HG03520 (cell line): ENCODE measurements at regions not wholly inside any gene's neighbourhood (a gene's known extent, or its start where the extent isn't known, plus 50 kb on each side); places are given as distances from the start of the nearest gene placed in this dataset.
"Not testable (repeated sequence)": the region's sequence is repeated elsewhere in the genome, so short reads cannot be mapped to it uniquely, and the experiment has no call there.

Experiments used
- ATAC-seq: cut with Tn5 transposase; IDR thresholded peaks from one replicate; pipeline ENCODE4 v1.9.1; 2021; ENCODE audit warnings: mild to moderate bottlenecking, moderate library complexity; ENCODE audit not compliant: unreplicated experiment

DNA sequence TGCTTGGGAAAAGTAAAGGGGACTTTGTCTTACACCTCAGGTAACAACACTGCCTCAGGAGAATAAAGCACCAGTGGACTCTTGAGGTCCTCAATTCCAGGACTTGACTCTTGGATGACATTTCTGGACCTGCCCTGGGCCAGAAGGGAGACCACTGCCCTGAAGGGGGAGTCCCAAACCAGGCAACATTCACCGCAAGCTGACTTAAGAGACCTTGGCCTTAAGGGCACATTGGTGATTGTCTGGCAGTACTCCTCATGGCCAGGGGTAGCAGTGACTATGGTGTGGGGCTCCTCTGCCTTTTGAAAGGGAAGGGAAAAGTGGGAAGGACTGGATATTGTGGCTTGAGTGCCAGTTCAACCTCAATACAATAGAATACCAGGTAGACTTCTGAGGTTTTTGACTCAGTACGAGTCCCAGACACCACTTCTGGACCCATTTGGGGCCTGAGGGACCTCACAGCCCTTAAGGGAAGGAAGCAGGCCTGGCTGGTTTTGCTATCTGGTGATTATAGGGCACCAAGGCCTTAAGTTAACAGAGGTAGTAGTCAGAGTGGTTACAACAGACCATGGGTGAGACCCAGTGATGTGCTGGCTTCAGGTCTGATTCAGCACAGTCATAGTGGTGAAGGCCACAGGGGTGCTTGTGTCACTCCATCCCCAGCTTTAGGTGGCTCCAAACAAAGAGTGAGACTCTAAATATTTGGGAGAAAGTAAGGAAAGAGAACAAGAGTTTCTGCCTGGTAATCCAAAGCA, 121.2 kb upstream of the TET2 start:
- ATAC-seq, result no peak

DNA sequence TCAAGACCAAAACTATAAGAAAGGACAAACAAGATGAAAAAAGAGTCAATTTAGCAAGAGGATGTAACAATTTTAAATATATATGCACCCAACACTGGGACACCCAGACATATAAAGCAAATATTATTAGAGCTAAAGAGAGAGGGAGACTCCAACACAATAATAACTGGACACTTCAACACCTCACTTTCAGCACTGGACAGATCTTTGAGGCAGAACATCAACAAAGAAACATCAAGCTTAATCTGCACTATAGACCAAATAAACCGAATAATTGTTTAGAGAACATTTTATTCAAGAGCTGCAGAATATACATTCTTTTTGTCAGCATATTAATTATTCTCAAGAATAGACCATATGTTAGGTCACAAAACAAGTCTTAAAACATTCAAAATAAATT, 109.7 kb upstream of the TET2 start:
- ATAC-seq, result no peak

DNA sequence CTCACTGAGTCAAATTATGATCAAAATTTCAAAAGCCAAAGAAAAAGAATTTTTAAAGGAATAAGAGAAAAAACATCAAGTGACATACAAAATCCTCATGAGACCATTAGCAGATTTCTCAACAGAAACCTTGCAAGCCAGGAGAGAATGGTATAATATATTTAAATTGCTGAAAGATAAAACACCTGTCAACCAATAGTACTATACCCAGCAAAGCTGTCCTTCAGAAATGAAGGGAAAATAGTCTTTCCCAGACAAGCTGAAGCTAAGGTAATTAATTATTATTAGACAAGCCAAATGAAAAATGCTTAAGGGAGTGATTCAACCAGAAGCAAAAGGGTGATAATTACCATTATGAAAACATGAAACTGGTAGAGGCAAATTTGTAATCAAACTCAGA, 104.2 kb upstream of the TET2 start:
- ATAC-seq, result no peak

DNA sequence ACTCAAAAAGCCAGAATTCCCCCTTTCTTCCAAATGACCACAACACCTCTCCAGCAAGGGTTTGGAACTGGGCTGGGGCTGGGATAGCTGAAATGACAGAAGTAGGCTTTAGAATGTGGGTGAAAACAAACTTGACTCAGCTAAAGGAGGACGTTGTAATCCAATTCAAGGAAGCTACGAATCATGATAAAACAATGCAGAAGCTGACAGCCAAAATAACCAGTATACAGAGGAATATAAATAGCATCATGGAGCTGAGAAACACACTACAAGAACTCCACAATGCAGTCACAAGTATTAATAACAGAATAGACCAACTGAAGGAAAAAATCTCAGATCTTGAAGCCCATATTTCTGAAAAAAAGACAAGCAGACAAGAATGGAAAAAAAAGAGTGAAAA, 95.8 kb upstream of the TET2 start:
- ATAC-seq, result no peak

DNA sequence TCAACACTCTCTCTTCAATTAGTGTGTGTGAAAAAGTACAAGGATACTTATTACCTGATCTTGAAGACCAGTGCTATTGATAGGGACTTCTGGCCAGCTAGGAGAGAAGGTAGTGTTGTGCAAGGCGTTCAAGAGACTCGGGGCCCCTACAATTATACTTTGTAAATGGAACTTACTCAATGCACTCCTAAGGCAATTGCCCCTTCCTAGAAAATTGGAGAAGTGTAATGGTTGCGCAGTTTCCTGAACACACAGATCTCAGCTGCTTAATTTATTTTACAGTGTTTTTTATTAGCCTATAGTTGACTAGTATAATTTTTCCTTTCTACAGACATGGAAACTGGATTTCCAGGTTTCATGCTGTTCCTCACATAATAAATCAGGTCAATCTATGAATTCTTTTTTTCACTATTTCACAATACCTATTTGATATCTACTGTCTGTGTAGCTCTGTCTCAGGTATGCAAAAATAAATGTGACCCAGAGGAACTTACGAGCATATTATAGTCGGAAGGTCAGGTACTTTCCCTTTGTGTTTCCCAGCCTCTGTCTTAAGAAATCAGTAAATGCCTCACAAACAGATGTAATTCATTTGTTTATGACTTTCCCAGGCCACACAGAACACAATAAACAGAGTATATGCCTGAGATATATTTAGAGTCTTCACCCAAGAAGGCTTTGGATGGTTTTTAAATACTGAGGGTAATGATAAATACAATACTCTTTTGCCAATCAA, 89.1 kb upstream of the TET2 start:
- no peak for ATAC-seq

DNA sequence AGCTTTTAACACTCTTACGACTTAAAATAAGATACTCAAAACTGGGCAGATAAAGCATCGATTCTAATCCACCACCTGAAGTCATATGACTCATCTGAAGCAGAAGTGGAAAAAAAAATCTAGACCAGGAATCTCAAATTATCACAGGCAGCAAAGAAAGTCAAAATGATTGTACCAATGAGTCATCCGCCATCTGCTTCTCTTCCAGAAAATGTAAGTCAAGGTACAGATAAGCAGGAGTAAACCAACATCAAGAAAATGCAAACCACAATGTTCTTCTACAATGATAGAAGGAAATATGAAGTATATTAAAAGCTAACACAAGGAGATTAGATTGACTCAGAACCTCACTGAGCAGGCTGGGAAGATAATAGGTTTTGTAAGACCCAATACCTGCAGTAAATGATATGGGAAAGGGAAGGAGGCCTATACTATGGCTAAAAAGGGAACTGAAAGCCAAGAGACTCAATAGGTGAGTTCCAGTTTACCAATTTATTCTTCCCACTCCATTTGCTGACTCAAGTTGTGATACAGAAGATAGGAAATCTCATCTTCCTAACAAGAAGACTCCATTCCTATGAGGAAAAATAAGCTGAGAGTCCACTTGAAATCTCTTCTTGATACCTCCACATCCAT, 88.4 kb upstream of the TET2 start:
- ATAC-seq, result no peak

DNA sequence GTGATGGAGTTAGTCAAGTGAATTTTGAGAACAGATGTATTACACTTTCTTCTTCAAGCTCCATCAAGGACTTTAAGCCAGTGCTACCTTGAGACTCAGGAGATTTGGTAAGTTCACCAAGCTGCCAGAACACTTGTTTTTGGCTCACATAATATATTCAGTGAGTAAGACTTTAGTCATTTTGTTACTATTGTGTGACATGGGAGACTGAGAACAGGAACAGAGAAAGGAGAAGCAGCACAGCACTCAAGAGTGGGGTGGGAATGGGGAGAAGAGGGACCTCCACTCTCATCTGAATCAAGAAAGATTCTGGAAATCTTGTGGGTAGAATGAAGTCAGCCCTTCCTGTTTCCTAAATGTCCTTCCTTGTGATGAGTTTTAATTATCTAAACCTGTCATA, 87.3 kb upstream of the TET2 start:
- peak; percentile 19 for ATAC-seq

DNA sequence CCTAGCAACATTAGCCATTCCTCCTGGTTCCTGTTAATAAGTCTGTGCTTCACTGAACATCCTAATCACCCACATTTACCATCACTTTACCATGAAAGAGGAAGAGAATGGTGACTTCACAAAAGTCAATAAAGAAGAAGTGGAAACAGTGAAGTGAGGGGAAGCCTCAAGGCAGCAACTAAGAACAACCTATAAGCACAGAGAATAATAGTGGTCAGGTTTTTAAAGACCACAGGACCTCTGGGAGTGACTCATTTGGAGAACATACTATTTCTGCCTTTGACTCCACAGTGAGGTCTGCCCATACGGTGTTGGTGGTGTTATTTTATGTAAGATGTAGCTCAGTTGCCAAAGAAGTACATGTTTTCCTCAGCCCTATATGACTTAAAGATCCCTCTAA, 86.0 kb upstream of the TET2 start:
- peak; percentile 93 for ATAC-seq

DNA sequence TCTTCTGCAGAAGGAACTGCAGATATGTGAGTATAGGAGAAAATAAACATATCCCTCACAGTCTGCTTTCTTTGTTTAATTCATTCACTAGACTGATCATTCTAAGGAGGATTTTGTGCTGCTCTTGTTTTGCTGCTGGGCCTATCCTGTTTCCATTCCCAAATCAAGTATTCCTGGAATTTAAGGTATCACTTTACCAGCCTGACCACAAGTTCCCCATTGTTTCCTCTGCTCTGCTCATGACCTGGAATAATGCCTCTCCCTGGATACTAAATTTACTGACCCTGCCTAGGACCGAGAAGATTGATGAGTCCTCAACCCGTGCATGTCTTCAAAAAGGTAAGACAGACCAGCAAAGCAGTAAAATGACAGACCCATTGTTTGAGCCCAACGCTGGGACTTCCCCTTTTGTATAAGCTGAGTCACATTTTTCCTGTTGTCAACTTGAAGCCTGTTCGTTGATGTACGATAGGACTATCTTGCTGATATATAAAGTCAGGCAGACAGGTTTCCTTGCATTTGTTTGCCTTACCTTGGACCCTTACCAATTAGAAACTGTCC, 85.5 kb upstream of the TET2 start:
- peak; percentile 2 for ATAC-seq

DNA sequence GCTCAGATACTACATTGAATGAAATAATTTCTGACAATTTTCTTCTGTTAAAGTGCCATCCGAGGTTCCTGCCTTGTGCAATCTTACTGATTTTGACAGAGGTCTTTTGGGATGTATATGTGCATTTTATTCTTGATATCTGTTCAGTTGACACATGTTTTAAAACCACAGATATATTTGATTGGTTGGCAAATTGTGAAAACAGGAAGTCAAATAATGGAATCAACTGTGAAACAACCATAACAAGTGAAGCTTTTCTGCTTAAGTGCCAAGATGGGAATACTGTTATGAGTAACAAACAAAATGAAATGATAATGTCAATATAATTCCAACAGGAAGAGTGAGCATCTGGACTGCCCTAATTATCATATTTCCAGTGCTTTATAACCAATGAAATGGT, 84.9 kb upstream of the TET2 start:
- no peak for ATAC-seq

DNA sequence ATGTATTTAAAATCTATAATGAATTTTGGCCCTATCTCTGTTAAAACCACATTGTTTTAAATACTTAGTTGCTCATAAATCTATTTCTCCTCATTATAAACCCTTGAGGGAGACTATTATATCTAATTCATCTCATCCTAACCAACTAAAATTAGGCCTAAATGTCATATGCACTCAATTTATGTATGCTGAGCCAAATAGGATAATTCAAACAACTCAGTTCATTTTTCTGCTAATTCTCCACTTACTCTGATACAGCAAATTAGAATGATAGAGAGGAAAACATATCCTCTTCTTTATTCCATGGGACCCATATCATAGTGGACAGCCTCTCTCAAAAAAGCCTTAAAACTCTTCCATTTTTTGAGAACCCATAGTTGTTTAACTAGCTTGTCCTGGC, 80.3 kb upstream of the TET2 start:
- ATAC-seq, result no peak

DNA sequence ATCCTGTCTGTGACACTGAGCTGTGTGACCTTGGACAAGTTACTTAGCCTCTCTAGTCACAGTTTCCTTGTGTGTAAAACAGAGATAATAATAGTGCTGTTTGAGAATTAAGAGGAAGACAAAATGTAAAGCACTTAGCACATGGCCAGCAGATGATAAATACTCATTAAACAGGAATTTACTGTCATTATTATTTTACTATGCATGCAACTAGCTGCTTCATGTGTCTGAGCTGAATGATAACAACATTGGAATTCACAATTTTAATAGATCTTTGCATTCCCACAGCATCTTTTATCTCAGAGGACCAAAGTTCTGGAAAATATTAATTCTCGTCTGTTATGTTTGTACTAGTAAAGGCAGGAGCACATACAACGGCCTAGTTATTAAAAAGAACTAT, 79.2 kb upstream of the TET2 start:
- ATAC-seq, result no peak

DNA sequence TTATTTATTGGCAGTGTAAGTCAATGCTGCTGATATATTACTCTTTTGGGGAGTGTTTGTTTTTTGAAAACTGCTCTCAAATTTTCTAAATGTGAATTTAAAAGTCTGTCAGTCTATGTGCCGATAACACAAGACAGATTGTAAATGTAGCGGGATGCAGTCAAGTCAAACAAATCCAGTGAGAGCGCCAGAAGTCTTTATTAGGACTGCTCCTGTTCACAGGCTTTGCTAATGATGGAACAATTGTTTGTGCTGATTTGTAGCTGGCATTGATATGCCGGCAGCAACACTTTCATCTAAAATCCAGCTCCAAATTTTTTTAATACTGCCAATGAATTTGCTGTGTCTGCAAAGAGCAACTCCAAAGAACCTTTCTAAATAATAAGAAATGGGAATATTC, 78.7 kb upstream of the TET2 start:
- ATAC-seq, result no peak

DNA sequence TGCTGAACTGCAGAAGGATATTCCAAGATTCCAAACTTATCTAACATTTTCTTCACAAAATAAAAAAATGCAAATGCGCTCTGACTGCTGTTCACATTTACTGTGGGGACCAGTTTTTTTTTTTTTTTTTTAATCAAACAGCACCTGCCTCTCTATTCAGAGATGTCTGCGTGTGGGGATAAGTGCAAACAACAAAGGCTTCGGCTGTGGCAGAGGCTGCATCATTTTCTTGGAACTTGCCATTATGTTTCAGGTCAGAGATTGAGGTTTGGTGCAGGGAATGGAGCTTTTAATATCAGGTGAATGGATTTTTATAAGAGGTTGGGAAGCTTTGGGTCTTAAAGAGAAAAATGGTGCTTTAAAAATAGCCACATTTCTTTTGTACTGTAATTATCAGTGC, 78.2 kb upstream of the TET2 start:
- no peak for ATAC-seq

DNA sequence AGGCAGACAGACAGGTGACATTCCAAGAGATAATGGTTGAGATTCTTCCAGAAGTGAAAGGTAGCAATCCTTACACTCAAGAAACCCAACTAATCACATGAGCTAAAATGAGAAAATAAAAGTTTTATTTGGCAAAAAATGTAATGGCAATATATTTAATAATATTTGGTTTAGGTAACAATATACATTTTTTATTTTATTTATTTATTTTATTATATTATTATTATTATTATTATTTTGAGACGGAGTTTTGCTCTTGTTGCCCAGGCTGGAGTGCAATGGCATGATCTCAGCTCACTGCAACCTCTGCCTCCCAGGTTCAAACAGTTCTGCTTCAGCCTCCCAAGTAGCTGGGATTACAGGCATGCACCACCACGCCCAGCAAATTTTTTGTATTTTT, 74.6 kb upstream of the TET2 start:
- not testable (repeated sequence) for ATAC-seq

DNA sequence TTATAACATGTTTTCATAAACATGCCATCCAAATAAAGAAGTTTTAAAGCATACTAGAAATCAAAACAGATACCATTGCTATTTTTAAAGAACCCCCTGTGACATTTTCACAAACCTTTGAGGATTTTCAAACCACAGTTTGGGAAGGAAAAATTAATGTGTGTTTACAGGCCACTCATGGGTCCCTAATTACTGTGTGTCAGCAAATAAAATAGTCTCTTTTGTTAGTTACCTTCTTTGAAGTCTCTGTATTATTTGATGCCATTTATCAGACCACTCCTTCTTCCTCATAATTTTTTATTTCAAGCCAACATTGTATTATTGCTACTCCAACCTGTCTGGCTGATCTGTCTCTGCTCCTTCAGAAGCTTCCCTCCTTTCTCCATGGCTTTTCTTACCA, 72.6 kb upstream of the TET2 start:
- ATAC-seq, result no peak

DNA sequence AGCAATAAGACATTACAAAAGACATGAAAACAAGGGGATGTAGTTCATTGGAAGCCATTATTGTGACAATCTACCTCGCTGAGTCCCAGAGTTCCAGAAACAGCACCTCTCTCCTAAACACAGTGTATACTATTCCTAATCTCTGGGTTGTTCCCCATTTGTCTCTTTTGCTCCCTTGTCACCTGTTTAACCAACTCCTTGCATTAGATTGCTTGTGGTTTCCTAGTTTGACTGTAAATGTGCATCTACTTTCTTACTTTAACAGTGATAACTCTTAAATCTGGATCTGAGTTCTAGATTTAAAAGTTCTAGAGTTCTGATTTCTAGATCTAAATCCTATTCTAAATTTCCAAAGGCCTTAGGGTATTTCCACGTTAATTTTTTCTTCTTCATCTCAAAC, 71.6 kb upstream of the TET2 start:
- ATAC-seq, result no peak

DNA sequence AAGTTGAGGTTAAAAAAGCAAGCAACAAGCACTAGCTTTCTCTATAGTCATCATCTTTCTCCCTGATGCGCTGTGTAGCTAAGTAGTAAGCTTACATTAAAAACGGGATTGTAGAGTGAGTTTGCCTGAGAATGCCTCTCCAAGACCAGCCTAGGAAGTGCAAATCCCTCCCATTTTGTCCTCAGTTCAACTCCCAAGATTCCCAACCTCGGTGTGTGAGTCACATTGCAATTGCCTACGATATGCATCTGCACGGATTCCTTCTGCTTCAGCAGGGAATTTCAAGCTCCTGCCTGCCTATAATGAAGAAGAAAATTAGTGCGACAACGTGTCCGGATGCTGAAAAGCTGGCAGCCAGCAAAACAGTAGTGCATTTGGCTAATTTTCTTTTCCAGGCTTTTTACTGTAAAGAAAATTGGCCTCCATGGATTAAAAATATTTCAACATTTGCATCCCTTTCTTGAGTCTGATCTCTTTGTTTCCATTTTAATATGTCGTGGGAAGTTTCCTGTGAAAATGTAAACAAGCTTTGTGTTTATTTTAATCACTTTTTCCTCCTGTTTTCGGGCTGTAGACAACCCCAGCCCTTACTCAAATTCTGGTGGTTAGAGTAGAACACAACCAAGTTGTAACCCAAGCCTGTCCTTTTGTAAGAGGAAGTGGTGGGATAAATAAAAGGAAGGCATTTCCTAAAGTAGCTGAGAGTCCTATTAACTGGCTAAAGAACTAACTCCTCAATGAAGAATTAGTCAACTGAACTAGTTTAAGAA, 58.4 kb upstream of the TET2 start:
- no peak for ATAC-seq

DNA sequence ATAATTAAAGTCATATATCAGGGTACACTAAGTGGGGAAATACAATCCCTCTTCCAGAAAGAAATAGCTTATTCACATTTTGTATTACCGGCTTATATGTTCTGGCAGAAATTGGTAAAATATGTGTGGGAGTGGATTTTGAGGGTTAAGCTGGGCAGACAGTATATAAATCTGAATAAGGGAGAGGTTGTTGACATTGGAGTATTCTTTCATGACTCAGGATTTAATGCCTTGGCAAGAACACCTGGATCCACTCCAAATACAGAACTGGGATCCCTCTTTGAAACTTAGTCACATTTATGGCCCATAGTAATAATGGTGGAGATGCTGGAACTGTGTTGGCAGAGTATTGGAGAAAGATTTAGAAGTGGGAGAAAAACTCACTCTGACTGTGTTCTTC, 54.3 kb upstream of the TET2 start:
- no peak for ATAC-seq

DNA sequence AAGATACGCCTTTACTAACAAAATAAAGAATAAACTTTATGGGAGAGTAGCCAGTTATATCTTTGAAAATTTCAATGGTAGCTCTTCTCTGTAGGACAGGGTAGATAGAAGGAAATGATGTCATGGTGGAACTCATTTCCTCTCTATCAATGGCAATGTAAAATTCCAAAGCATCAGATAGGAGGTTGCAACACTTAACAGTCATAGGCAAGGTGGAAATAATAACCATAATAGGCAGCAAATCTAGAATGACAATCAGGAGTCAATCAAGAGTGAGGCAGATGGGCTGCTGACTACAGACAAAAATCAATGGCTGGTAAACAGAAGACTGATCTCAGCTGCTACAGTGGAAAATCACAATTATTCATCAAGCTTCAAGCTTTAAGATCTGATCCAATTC, 53.9 kb upstream of the TET2 start:
- no peak for ATAC-seq

DNA sequence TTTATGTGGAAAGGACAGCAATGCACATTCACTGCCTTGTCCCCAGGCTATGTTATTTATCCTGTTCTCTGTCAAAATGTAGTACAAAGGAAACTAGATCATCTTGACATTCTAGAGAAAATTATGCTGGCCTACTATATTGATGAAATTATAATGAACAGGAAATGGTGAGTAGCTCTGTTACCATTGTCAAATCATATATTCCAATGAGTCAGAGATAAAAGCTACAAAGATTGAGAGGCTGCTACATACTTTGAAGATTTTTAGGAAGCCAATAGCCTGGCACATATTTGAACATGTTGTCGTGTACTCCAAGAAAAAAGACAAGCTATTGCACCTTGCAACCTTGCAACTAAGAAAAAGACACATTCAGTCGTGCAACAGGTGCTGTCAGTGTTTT, 52.7 kb upstream of the TET2 start:
- ATAC-seq, result no peak
